ENCODE measurements at regions not wholly inside any gene's neighbourhood (a gene's known extent, or its start where the extent isn't known, plus 50 kb on each side); places are given as distances from the start of the nearest gene placed in this dataset.

DNA sequence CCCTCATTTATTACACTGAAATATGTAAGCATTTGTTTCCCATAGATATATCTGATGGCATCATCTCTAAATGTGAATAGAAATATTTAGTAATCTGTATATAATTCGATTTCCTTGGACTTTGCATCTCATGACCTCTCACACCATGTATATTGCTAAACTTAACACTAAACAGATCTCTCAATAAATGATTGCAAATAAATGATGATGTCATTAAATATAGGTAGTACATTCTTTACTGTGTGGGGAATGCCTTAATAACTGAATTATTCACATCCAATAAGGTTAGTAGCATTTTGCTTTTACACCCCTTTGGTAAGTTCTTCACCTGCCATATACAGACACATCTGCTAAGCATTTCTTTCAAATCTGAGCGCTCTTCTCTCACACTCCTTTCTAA lies 340.5 kb downstream of the FSCB start:
- no peak overlapping the region for H3K4me3 ChIP-seq (ENCODE audit: low read depth in 1 of 3, low read length in 3 of 3)
- peaks cover 0 to 6% (median 0%) of the 10 kb centered on the region in 3 donors for H3K4me1 ChIP-seq (ENCODE audit: control insufficient read depth in 3 of 3, insufficient read depth in 2 of 3, low read depth in 1 of 3, low read length in 2 of 3)
- DNase-seq (no peak), FAIRE-seq (no peak)
- H3K36me3 ChIP-seq (ENCODE audit: control insufficient read depth in 3 of 3, insufficient read depth in 2 of 3, low read depth in 1 of 3, low read length in 3 of 3): no peaks in the 10 kb centered on the region
- H3K27ac ChIP-seq (ENCODE audit: low read depth in 1 of 3, low read length in 2 of 3): no peak overlapping the region
- no peaks in the 10 kb centered on the region for H3K27me3 ChIP-seq (ENCODE audit: control insufficient read depth in 3 of 3, insufficient read depth in 3 of 3, low read length in 3 of 3)
- peaks cover 0 to 4% of the 10 kb centered on the region in 2 donors for H3K9me3 ChIP-seq (ENCODE audit: control insufficient read depth in 2 of 2, insufficient read depth in 1 of 2, low read depth in 1 of 2, low read length in 1 of 2)
- WGBS, 3 donors: 52 to 71% (median 59%) methylated on average over 2 of the region's 2 CpGs

DNA sequence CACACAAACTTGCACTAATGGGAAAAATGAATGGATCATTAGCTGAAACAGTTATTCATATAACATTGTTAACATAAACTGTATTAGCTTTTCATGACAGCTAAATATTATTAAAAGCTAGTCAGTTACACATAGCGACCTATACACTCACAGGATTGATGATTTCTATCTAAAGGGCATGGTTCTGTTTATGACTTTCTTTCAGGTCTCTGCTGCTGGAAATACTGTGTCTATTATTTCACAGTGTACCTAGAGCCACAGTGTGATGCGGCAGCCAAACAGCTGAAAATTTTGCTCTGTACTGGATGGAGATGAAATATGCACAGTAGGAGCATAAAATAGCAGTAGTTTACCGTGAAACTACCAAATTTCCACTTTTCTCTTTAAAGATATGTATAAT lies 341.1 kb downstream of the FSCB start:
- H3K27me3 ChIP-seq (ENCODE audit: control insufficient read depth in 3 of 3, insufficient read depth in 3 of 3, low read length in 3 of 3): no peaks in the 10 kb centered on the region
- H3K27ac ChIP-seq (ENCODE audit: low read depth in 1 of 3, low read length in 2 of 3): no peak overlapping the region
- DNase-seq: no peak
- H3K9me3 ChIP-seq (ENCODE audit: control insufficient read depth in 2 of 2, insufficient read depth in 1 of 2, low read depth in 1 of 2, low read length in 1 of 2): peaks cover 0 to 4% of the 10 kb centered on the region in 2 donors
- no peak for FAIRE-seq
- no peak overlapping the region for H3K4me3 ChIP-seq (ENCODE audit: low read depth in 1 of 3, low read length in 3 of 3)
- peaks cover 0 to 4% (median 0%) of the 10 kb centered on the region in 3 donors for H3K4me1 ChIP-seq (ENCODE audit: control insufficient read depth in 3 of 3, insufficient read depth in 2 of 3, low read depth in 1 of 3, low read length in 2 of 3)
- no peaks in the 10 kb centered on the region for H3K36me3 ChIP-seq (ENCODE audit: control insufficient read depth in 3 of 3, insufficient read depth in 2 of 3, low read depth in 1 of 3, low read length in 3 of 3)
- 48 to 65% (median 62%) methylated on average over 3 of the region's 3 CpGs for WGBS, 3 donors

- H3K9me3 ChIP-seq (ENCODE audit: control insufficient read depth in 2 of 2, insufficient read depth in 1 of 2, low read depth in 1 of 2, low read length in 1 of 2): peaks cover 0 to 4% of the 10 kb centered on the region in 2 donors
- no peaks in the 10 kb centered on the region for H3K36me3 ChIP-seq (ENCODE audit: control insufficient read depth in 3 of 3, insufficient read depth in 2 of 3, low read depth in 1 of 3, low read length in 3 of 3)
- peaks cover 0 to 2% (median 0%) of the 10 kb centered on the region in 3 donors for H3K4me1 ChIP-seq (ENCODE audit: control insufficient read depth in 3 of 3, insufficient read depth in 2 of 3, low read depth in 1 of 3, low read length in 2 of 3)
- no peak overlapping the region for H3K27ac ChIP-seq (ENCODE audit: low read depth in 1 of 3, low read length in 2 of 3)
- WGBS, 3 donors: 28 to 49% (median 34%) methylated on average over 1 of the region's 1 CpG
- H3K27me3 ChIP-seq (ENCODE audit: control insufficient read depth in 3 of 3, insufficient read depth in 3 of 3, low read length in 3 of 3): no peaks in the 10 kb centered on the region
- no peak for FAIRE-seq
- H3K4me3 ChIP-seq (ENCODE audit: low read depth in 1 of 3, low read length in 3 of 3): no peak overlapping the region
- no peak for DNase-seq
Observed at GRCh38 chr14:44165286-44165685, 341.8 kb downstream of the FSCB start.

- Histone ChIP-seq H3K36me3 (ENCODE audit: control insufficient read depth in 3 of 3, insufficient read depth in 2 of 3, low read depth in 1 of 3, low read length in 3 of 3) (no peaks in the 10 kb centered on the region), H3K4me3 (ENCODE audit: low read depth in 1 of 3, low read length in 3 of 3) (no peak overlapping the region), H3K4me1 (ENCODE audit: control insufficient read depth in 3 of 3, insufficient read depth in 2 of 3, low read depth in 1 of 3, low read length in 2 of 3) (no peaks in the 10 kb centered on the region), H3K27ac (ENCODE audit: low read depth in 1 of 3, low read length in 2 of 3) (no peak overlapping the region), H3K27me3 (ENCODE audit: control insufficient read depth in 3 of 3, insufficient read depth in 3 of 3, low read length in 3 of 3) (no peaks in the 10 kb centered on the region), H3K9me3 (ENCODE audit: control insufficient read depth in 2 of 2, insufficient read depth in 1 of 2, low read depth in 1 of 2, low read length in 1 of 2) (peaks cover 0 to 4% of the 10 kb centered on the region in 2 donors)
- WGBS, 3 donors: 71 to 88% (median 75%) methylated on average over 2 of the region's 2 CpGs
- DNase-seq (no peak), FAIRE-seq (no peak)
Observed at GRCh38 chr14:44163946-44164345, 343.1 kb downstream of the FSCB start.

- Histone ChIP-seq H3K27me3 (ENCODE audit: control insufficient read depth in 3 of 3, insufficient read depth in 3 of 3, low read length in 3 of 3) (no peaks in the 10 kb centered on the region), H3K9me3 (ENCODE audit: control insufficient read depth in 2 of 2, insufficient read depth in 1 of 2, low read depth in 1 of 2, low read length in 1 of 2) (peaks cover 0 to 4% of the 10 kb centered on the region in 2 donors), H3K4me1 (ENCODE audit: control insufficient read depth in 3 of 3, insufficient read depth in 2 of 3, low read depth in 1 of 3, low read length in 2 of 3) (no peaks in the 10 kb centered on the region), H3K36me3 (ENCODE audit: control insufficient read depth in 3 of 3, insufficient read depth in 2 of 3, low read depth in 1 of 3, low read length in 3 of 3) (no peaks in the 10 kb centered on the region), H3K4me3 (ENCODE audit: low read depth in 1 of 3, low read length in 3 of 3) (no peak overlapping the region), H3K27ac (ENCODE audit: low read depth in 1 of 3, low read length in 2 of 3) (no peak overlapping the region)
- FAIRE-seq: no peak
- WGBS, 3 donors: 42 to 79% (median 54%) methylated on average over 5 of the region's 5 CpGs
- DNase-seq: peak; percentile 32 to 70
Observed at GRCh38 chr14:44162197-44162596, 344.9 kb downstream of the FSCB start.

- Histone ChIP-seq H3K36me3 (ENCODE audit: control insufficient read depth in 3 of 3, insufficient read depth in 2 of 3, low read depth in 1 of 3, low read length in 3 of 3) (no peaks in the 10 kb centered on the region), H3K4me1 (ENCODE audit: control insufficient read depth in 3 of 3, insufficient read depth in 2 of 3, low read depth in 1 of 3, low read length in 2 of 3) (no peaks in the 10 kb centered on the region), H3K4me3 (ENCODE audit: low read depth in 1 of 3, low read length in 3 of 3) (no peak overlapping the region), H3K27me3 (ENCODE audit: control insufficient read depth in 3 of 3, insufficient read depth in 3 of 3, low read length in 3 of 3) (no peaks in the 10 kb centered on the region), H3K27ac (ENCODE audit: low read depth in 1 of 3, low read length in 2 of 3) (no peak overlapping the region), H3K9me3 (ENCODE audit: control insufficient read depth in 2 of 2, insufficient read depth in 1 of 2, low read depth in 1 of 2, low read length in 1 of 2) (peaks cover 0 to 9% of the 10 kb centered on the region in 2 donors)
- FAIRE-seq (no peak), DNase-seq (no peak)
Observed at GRCh38 chr14:44154874-44155273, 352.2 kb downstream of the FSCB start.

- FAIRE-seq (no peak), DNase-seq (no peak)
- H3K9me3 ChIP-seq (ENCODE audit: control insufficient read depth in 2 of 2, insufficient read depth in 1 of 2, low read depth in 1 of 2, low read length in 1 of 2): peaks cover 0 to 9% of the 10 kb centered on the region in 2 donors
- H3K36me3 ChIP-seq (ENCODE audit: control insufficient read depth in 3 of 3, insufficient read depth in 2 of 3, low read depth in 1 of 3, low read length in 3 of 3): no peaks in the 10 kb centered on the region
- no peaks in the 10 kb centered on the region for H3K27me3 ChIP-seq (ENCODE audit: control insufficient read depth in 3 of 3, insufficient read depth in 3 of 3, low read length in 3 of 3)
- 92 to 100% (median 93%) methylated on average over 1 of the region's 1 CpG for WGBS, 3 donors
- no peak overlapping the region for H3K4me3 ChIP-seq (ENCODE audit: low read depth in 1 of 3, low read length in 3 of 3)
- H3K4me1 ChIP-seq (ENCODE audit: control insufficient read depth in 3 of 3, insufficient read depth in 2 of 3, low read depth in 1 of 3, low read length in 2 of 3): no peaks in the 10 kb centered on the region
- no peak overlapping the region for H3K27ac ChIP-seq (ENCODE audit: low read depth in 1 of 3, low read length in 2 of 3)
Observed at GRCh38 chr14:44154446-44154845, 352.6 kb downstream of the FSCB start.

DNA sequence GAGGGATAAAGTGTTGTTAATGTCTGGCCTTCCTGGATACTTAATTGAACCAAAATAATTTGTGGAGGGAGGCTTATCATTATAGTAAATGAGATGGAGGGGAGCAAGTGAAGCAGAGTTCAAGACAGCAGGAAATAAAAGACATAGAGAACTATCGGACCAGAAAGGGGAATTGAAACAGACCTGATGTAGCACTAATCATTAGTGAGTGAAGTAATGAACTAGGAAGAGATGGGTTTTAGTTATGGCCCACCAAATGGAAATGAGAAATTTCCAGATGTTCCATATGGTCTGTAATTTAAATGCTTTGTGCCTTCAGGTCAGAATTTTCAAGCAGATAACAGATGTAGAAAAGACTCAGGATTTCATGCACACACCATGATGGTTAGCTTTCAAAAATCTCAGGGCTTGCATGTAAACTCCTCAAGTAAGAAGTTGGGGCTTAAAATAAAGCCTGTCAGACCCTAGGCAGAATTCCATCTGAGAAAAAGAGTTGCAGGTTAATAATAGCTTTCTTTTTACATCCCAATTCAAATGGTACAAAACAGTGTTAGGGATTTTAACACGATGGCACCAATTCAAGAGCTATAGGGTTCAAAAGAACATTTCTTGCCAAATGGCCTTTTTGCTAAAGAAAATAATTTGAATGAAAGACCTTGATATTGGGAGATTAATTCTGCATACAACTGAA lies 355.8 kb downstream of the FSCB start:
- H3K4me3 ChIP-seq (ENCODE audit: low read depth in 1 of 3, low read length in 3 of 3): no peak overlapping the region
- 69 to 80% (median 75%) methylated on average over 2 of the region's 2 CpGs for WGBS, 3 donors
- H3K36me3 ChIP-seq (ENCODE audit: control insufficient read depth in 3 of 3, insufficient read depth in 2 of 3, low read depth in 1 of 3, low read length in 3 of 3): no peaks in the 10 kb centered on the region
- no peak overlapping the region for H3K27ac ChIP-seq (ENCODE audit: low read depth in 1 of 3, low read length in 2 of 3)
- DNase-seq (no peak), FAIRE-seq (no peak)
- no peaks in the 10 kb centered on the region for H3K4me1 ChIP-seq (ENCODE audit: control insufficient read depth in 3 of 3, insufficient read depth in 2 of 3, low read depth in 1 of 3, low read length in 2 of 3)
- H3K27me3 ChIP-seq (ENCODE audit: control insufficient read depth in 3 of 3, insufficient read depth in 3 of 3, low read length in 3 of 3): no peaks in the 10 kb centered on the region
- H3K9me3 ChIP-seq (ENCODE audit: control insufficient read depth in 2 of 2, insufficient read depth in 1 of 2, low read depth in 1 of 2, low read length in 1 of 2): peaks cover 0 to 9% of the 10 kb centered on the region in 2 donors

GRCh38 chr14:44149597-44149996 lies 357.5 kb downstream of the FSCB start:
- Histone ChIP-seq H3K4me3 (ENCODE audit: low read depth in 1 of 3, low read length in 3 of 3) (no peak overlapping the region), H3K4me1 (ENCODE audit: control insufficient read depth in 3 of 3, insufficient read depth in 2 of 3, low read depth in 1 of 3, low read length in 2 of 3) (no peaks in the 10 kb centered on the region), H3K27me3 (ENCODE audit: control insufficient read depth in 3 of 3, insufficient read depth in 3 of 3, low read length in 3 of 3) (no peaks in the 10 kb centered on the region), H3K27ac (ENCODE audit: low read depth in 1 of 3, low read length in 2 of 3) (no peak overlapping the region), H3K36me3 (ENCODE audit: control insufficient read depth in 3 of 3, insufficient read depth in 2 of 3, low read depth in 1 of 3, low read length in 3 of 3) (no peaks in the 10 kb centered on the region), H3K9me3 (ENCODE audit: control insufficient read depth in 2 of 2, insufficient read depth in 1 of 2, low read depth in 1 of 2, low read length in 1 of 2) (peaks cover 0 to 4% of the 10 kb centered on the region in 2 donors)
- FAIRE-seq (no peak), DNase-seq (peak; percentile 15 to 59)
- 13 to 23% (median 23%) methylated on average over 3 of the region's 3 CpGs for WGBS, 3 donors

Data from small intestine (tissue), 7 donors.